ENCODE measurements at regions not wholly inside any gene's neighbourhood (a gene's known extent, or its start where the extent isn't known, plus 50 kb on each side); places are given as distances from the start of the nearest gene placed in this dataset.

DNA sequence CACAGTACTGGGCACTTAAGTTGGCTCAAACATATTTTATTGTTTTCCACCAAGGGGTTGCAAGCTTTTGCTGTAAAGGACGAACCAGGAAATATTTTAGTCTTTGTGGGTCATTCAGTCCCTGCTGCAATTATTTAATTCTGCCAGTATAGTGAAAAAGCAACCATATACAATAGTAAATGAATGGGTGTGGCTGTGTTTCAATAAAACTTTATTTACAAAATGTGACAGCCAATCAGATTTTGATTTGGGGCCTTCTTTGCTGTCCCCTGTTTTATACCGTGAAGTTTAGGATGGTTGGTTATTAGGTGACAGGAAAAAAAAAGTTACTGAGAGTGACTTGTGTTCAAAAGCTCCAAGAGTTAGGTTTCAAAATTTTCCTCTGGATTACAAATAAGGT lies 956.4 kb downstream of the AACS start:
- TF ChIP-seq EP300 (conservative IDR thresholded peaks at IDR 0.05; ENCODE audit: poor library complexity, severe bottlenecking) (no peak), MXI1 (conservative IDR thresholded peaks at IDR 0.05; ENCODE audit: poor library complexity, severe bottlenecking) (no peak), POLR2AphosphoS5 (IDR thresholded peaks at IDR 0.05) (no peak), EZH2 (IDR thresholded peaks at IDR 0.05; ENCODE audit: borderline replicate concordance, insufficient read depth, low read length, poor library complexity, severe bottlenecking) (no peak), CTCF (IDR thresholded peaks at IDR 0.05; ENCODE audit: poor library complexity, severe bottlenecking) (no peak), SMC3 (conservative IDR thresholded peaks at IDR 0.05; ENCODE audit: poor library complexity) (no peak), RAD21 (conservative IDR thresholded peaks at IDR 0.05) (no peak), TAF1 (IDR thresholded peaks at IDR 0.05; ENCODE audit: low read depth) (no peak), REST (IDR thresholded peaks at IDR 0.05; ENCODE audit: borderline replicate concordance) (no peak)
- no peak overlapping the region for H3K4me3 ChIP-seq (ENCODE audit: low read length)
- H3K9me3 ChIP-seq (ENCODE audit: low read length), result no peaks in the 10 kb centered on the region
- no peak overlapping the region for H3K9ac ChIP-seq (ENCODE audit: low read length)
- H3K79me2 ChIP-seq (replicated peaks; ENCODE audit: insufficient read depth, low read length), result no peaks in the 10 kb centered on the region
- no peak overlapping the region for H2AFZ ChIP-seq (ENCODE audit: low read depth, low read length)
- no peaks in the 10 kb centered on the region for H3K27me3 ChIP-seq (ENCODE audit: insufficient read depth, low read depth, low read length)
- no peaks in the 10 kb centered on the region for H4K20me1 ChIP-seq (ENCODE audit: insufficient read depth)
- no peak overlapping the region for H3K27ac ChIP-seq (ENCODE audit: low read length)
- H3F3A ChIP-seq (ENCODE audit: insufficient read depth, low read length, poor library complexity, severe bottlenecking), result no peaks in the 10 kb centered on the region
- H3K4me2 ChIP-seq (ENCODE audit: low read length), result no peak overlapping the region
- no peaks in the 10 kb centered on the region for H3K9me2 ChIP-seq (ENCODE audit: insufficient read depth, low read length)
- no peaks in the 10 kb centered on the region for H3K36me3 ChIP-seq (ENCODE audit: insufficient read depth, low read length)

GRCh38 chr12:126027825-126028224 lies 962.6 kb downstream of the AACS start:
- Histone ChIP-seq H3K4me2 (ENCODE audit: low read length) (no peak overlapping the region), H3K27me3 (ENCODE audit: insufficient read depth, low read depth, low read length) (no peaks in the 10 kb centered on the region), H4K20me1 (ENCODE audit: insufficient read depth) (no peaks in the 10 kb centered on the region), H3K27ac (ENCODE audit: low read length) (no peak overlapping the region), H3K4me3 (ENCODE audit: low read length) (no peak overlapping the region), H3K79me2 (replicated peaks; ENCODE audit: insufficient read depth, low read length) (no peaks in the 10 kb centered on the region), H3K9me2 (ENCODE audit: insufficient read depth, low read length) (no peaks in the 10 kb centered on the region), H3F3A (ENCODE audit: insufficient read depth, low read length, poor library complexity, severe bottlenecking) (no peaks in the 10 kb centered on the region), H2AFZ (ENCODE audit: low read depth, low read length) (no peak overlapping the region), H3K9ac (ENCODE audit: low read length) (no peak overlapping the region), H3K36me3 (ENCODE audit: insufficient read depth, low read length) (no peaks in the 10 kb centered on the region), H3K9me3 (ENCODE audit: low read length) (no peaks in the 10 kb centered on the region)
- no peak for TF ChIP-seq POLR2AphosphoS5 (IDR thresholded peaks at IDR 0.05)
- TF ChIP-seq EZH2 (IDR thresholded peaks at IDR 0.05; ENCODE audit: borderline replicate concordance, insufficient read depth, low read length, poor library complexity, severe bottlenecking), result no peak
- TF ChIP-seq TAF1 (IDR thresholded peaks at IDR 0.05; ENCODE audit: low read depth), result no peak
- TF ChIP-seq MXI1 (conservative IDR thresholded peaks at IDR 0.05; ENCODE audit: poor library complexity, severe bottlenecking), result no peak
- no peak for TF ChIP-seq CTCF (IDR thresholded peaks at IDR 0.05; ENCODE audit: poor library complexity, severe bottlenecking)
- no peak for TF ChIP-seq REST (IDR thresholded peaks at IDR 0.05; ENCODE audit: borderline replicate concordance)
- no peak for TF ChIP-seq EP300 (conservative IDR thresholded peaks at IDR 0.05; ENCODE audit: poor library complexity, severe bottlenecking)
- no peak for TF ChIP-seq SMC3 (conservative IDR thresholded peaks at IDR 0.05; ENCODE audit: poor library complexity)
- no peak for TF ChIP-seq RAD21 (conservative IDR thresholded peaks at IDR 0.05)
